GM19351 (cell line): ENCODE measurements at regions not wholly inside any gene's neighbourhood (a gene's known extent, or its start where the extent isn't known, plus 50 kb on each side); places are given as distances from the start of the nearest gene placed in this dataset.
"Not testable (repeated sequence)": the region's sequence is repeated elsewhere in the genome, so short reads cannot be mapped to it uniquely, and the experiment has no call there.

Experiments
- ATAC-seq: cut with Tn5 transposase; IDR thresholded peaks from one replicate; pipeline ENCODE4 v1.9.1; 2021; ENCODE audit warnings: mild to moderate bottlenecking, moderate library complexity; ENCODE audit not compliant: unreplicated experiment

DNA sequence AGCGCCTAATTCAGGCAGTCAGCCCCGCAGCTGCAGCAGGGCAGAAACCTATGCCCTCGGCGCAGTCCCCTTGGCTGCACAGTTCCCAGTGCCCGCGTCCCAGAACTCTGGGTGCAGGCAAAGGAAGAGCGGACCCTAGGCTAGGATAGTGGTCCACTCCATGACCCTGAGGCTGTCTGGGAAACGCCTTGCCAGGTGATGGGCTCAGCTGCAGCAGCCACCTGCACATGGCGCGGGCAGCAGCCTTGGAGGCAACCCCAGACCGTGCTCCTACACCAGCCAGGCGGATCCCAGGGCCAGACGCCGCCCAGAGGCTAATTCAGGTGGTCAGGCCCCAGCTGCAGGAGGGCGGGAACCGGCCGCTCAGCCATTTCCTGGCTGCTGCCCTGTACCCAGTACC is 83.0 kb downstream of the POTEC start:
- ATAC-seq, result not testable (repeated sequence)

DNA sequence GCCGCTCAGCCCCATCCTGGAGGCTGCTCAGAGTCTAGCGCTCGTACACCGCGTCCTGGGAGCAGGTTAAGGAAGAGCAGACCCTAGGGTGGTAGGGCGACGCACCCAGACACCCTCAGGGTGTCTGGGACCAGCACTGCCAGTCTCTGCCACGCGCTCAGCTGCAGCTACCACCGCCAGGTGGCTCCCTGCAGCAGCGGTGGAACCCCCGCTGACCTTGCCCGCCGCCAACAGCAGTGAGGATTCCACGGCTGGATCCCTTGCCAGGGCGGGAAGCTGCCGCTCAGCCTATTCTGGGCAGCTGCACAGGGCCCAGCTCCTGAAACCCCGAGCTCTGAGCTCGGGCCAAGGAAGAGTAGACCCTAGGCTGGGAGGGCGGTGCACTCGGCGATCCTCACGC is 83.6 kb downstream of the POTEC start:
- ATAC-seq, result not testable (repeated sequence)

- ATAC-seq, result not testable (repeated sequence)
Measured at GRCh38 chr18:14458009-14458945, 85.1 kb downstream of the POTEC start.

DNA sequence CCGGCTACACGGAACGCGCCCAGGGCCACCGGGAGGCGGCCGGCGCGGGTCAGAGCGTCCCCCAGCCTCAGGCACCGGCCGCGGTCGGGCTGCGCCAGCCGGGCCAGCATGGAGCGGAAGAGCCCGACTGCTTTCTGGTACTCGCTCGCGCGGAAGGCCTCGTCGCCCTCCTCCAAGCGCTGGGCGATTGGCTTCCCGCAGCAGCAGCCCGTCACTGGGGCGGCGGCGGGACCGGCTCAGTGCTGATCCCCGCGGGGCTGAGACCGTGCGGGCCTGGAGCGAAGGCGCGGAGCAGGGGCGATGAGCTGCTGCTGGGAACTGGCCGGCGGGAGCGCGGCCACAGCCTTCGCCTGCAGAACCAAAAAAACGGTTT is 92.8 kb downstream of the POTEC start:
- ATAC-seq, result not testable (repeated sequence)

GRCh38 chr18:14449995-14450636 is 93.3 kb downstream of the POTEC start:
- not testable (repeated sequence) for ATAC-seq

- ATAC-seq, result not testable (repeated sequence)
Measured at GRCh38 chr18:14449062-14449461, 94.3 kb downstream of the POTEC start.

DNA sequence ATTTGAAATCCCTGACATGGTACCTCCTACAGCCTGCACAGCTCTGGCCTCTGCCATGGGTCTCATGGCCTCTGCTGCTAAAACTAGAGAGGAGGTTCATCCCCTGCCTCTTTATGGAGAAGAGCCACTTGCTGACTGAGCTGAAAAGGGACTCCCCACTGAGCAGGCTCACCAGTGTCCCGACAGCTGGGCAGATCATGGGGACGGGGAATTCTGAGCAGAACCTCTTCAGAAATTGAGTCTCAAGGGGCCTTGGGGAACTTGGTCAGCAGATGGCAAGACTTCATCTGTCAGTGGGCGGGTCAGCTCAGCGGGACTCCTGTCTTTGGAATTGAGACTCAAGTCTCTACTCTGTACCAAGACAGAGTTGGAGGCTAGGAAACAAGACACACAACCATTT is 95.7 kb downstream of the POTEC start:
- ATAC-seq, result not testable (repeated sequence)

DNA sequence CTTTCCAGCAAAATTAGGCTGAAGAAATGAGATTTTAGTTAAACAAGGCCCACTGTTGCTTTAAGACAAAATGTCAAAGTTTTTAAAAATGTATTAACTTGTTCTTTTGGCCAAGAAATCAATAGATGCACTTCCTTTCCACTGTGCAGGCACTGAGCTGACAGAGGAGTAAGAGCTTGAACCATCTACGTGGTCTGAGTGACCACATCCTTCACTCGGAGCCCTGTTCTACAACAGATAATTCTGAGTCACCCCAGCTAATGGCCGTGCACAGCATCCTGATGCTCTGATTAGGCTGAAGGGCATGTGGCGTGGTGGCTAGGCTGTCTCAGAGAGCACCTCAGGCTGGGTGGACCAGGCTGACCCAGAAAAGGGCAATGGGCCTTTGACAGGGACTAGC is 107.9 kb downstream of the POTEC start:
- ATAC-seq, result not testable (repeated sequence)

- not testable (repeated sequence) for ATAC-seq
Measured at GRCh38 chr18:14432371-14432770, 111.0 kb downstream of the POTEC start.

- ATAC-seq, result not testable (repeated sequence)
Measured at GRCh38 chr18:14431031-14431521, 112.3 kb downstream of the POTEC start.

DNA sequence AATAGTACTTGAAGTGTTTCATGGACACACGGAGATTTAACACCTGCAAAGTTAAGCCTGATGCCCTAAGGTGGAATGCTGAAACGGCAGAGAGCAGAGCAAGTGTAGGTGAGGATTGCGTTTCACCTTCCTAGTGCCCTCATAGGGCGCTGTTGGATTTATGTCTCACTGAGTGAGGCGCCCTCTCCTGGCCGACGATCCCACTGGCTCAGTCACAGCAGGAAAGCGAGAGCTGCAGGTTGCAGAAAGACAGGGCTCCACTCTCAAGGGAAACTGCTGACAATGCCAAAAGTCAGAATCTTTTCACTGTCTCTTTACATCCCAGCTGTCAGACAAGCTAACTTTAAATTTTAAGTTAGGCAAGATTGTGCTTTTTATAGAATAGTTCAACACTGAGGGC is 127.6 kb downstream of the POTEC start:
- not testable (repeated sequence) for ATAC-seq

DNA sequence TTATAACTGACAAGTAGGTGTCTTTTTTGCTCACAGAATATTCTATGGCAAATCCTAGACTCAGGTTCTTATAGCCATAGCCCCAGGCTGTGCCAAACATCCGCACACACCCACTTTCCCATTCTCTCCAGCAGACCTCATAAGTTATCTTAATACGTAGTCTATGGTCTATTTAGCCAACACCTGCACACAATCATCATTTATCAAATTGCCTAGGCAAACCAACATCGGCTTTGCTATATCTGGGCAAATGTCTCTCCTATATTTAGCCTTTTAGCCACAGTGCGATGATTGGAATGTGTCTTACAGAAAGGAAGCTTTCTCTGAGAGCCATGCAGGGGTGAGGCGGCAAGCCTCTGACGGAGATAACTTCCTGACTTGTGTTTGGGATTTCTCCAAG is 128.0 kb downstream of the POTEC start:
- not testable (repeated sequence) for ATAC-seq

DNA sequence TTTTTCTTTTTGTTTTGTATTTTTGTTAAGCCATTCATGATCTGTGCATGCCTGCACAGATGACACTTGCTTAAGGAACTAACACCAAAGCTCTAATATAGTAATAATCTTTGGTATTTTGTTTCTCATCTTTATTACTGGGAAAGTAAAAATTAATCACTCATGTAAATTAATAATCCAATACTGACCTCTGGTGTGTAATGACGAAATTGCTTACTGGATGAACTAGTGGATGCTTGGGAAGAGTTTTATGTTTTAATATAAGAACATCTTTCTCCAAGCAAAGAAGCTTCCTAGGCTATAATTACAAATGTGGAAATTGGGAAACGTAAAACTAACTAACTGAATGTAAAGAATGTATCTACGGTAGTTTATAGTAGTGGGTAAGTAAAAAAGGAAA is 147.9 kb downstream of the POTEC start:
- not testable (repeated sequence) for ATAC-seq

DNA sequence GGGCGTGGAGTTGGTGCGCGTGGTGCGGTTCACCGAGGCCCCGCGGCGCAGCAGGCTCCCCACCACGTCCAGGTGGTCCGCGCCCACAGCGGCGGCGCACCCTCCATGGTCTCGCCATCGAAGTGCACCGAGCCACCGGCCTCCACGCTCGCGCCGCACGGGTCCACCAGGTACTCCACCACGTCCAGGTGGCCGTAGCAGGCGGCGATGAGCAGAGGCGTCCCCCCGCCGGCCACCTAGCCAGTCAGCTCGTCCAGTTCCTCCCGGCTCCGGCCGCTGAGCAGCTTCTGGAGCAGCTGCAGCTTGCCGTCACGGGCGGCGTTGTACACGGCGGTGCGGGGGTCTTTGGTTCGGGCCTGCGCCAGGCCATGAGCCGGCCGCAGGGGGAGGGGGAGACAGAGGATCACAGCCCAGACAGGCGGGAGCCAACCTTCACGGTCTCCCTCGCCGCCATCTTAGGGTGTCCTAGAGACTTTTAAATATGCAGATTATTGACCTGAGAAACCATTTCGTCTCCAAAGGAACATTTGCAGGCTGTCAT is 149.8 kb downstream of the POTEC start:
- not testable (repeated sequence) for ATAC-seq

GRCh38 chr18:14392604-14393003 is 150.8 kb downstream of the POTEC start:
- not testable (repeated sequence) for ATAC-seq

DNA sequence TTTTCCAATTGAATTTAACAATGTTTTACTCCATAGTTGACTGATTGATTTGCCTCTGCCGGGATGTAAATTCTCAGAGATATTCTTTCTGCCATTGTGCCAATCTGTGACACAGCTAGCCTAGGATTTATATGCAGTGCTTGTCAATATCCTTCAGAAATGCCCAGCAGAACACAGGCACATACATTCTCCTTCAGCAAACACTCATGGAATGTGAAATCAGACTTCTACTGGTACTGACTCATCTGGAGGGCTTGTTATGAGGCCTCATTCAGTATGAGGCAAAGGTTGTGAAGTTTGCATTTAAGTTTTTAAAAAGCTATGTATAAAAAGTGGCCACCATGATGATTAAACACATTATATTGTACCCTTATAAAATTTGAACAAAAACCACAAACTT is 158.4 kb downstream of the POTEC start:
- ATAC-seq, result not testable (repeated sequence)

GRCh38 chr18:14382666-14383065 is 160.7 kb downstream of the POTEC start:
- not testable (repeated sequence) for ATAC-seq

DNA sequence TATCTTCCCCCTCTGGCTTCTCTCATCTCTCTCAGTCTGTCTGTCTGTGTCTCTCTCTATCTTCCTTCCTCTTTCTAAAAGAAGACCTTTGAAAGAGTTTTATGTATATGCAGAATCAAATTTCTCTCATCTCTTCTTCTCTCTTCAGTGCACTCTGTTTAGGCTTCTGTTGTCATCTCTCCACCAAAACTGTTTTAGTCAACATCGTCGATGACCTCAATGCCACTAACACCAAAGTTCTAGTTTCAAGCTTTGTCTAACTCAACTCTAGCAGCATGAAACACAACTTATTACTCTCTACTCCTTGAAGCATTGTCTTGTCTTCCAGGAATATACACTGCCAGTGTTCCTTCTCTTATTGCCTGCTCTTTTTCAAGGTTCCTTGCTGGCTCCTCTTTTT is 163.9 kb downstream of the POTEC start:
- not testable (repeated sequence) for ATAC-seq

DNA sequence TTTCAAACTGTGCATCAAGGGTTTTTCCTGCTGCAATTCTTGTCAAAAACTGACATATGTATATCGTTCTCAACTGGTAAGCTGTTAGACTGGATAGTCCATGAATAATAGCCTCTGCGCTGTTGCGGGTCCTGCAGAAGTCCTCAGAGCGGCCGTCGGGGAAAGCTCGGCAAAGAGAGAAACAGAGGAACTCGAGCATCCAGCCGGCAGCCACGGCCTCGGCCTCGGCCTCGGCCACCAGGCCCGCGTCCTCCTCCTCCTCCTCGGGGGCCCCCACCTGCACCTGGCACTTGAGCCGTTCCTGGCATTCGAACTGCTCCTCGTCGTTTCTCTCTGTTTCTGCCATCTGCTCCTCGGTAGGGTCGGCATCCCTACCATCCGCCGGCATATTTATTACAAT is 165.0 kb downstream of the POTEC start:
- not testable (repeated sequence) for ATAC-seq

- ATAC-seq, result not testable (repeated sequence)
Measured at GRCh38 chr18:14361346-14361745, 182.1 kb downstream of the POTEC start.

DNA sequence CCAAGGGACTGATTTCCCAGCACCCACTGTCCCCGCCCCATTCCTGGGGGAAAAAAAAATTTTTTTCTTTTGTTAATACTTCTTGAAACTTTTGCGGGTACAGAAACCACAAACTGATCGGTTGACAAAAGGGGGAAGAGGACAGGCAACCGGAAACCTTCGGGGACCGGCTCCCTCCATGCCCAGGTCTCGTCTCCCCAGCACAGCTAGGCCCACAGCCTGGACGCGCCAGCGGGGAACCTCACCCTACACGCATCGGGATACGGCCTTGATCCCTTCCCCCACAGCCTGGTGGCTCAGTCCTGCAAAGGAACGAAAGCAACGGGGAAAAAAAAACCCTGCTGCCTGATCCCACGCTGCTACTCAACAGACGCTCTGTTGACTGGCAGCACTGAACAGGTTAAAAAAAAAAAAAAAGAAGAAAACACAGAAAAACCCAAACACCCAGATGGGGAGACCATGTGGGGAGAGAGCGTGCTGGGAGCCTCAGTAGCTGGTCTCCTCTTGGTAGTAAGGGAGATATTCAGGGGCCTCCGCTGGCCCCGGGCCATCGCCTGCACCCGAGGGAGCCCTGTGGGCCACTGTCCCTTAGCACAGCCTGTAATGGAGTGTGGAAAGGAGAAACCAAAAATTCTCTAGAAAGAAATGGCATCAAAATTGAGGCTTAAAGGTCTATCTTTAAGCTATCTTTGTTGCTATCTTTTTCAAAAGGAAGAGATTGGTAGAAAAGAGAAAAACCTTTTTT is 185.7 kb downstream of the POTEC start:
- not testable (repeated sequence) for ATAC-seq
